K562 (cell line): ENCODE measurements at regions not wholly inside any gene's neighbourhood (a gene's known extent, or its start where the extent isn't known, plus 50 kb on each side); places are given as distances from the start of the nearest gene placed in this dataset.

Source experiments
- ATAC-seq: fragments of 200-7000 bp; cut with Tn5 transposase; 3 replicates; pipeline ENCODE4 v1.9.1; 2020; ENCODE audit warnings: moderate library complexity
- BruUV-seq: library from RNA; stranded (reverse); fragments of 400-500 nt; replicated peaks from 2 replicates; lab custom pipeline; 2021; lab: Mats Ljungman, UMichigan
- CTCF ChIA-PET: fragments of 300-600 bp; formaldehyde crosslinking; extraction: SDS; loops from one replicate; lab custom pipeline; 2021; ENCODE audit warnings: low intra/inter-chr PET ratio; lab: Yijun Ruan, JAX
- POLR2A ChIA-PET: fragments of 300-600, 350-650 bp; sonication (Branson Sonifier 250); formaldehyde crosslinking; extraction: SDS; loops from one replicate; lab custom pipeline; 2021; ENCODE audit warnings: antibody characterized with exemption, inconsistent platforms; lab: Yijun Ruan, JAX
- DNase-seq, 4 experiments: peaks; one replicate each; pipeline versions ENCODE4 v3.0.0 to v3.0.0-alpha.2; 2011 to 2018; ENCODE audit warnings: low spot score in 3 of 4, mixed read lengths in 3 of 4; ENCODE audit errors: extremely low read depth in 1 of 4
- FAIRE-seq: peaks from 2 replicates; lab custom pipeline; 2011; peaks lifted over from hg19 to GRCh38; lab: Jason Lieb, UNC
- H2AFZ ChIP-seq: 2 replicates; pipeline ENCODE4 v1.6.0; 2011; ENCODE audit warnings: low read depth, low read length, control low read depth, inconsistent platforms
- H3K27ac ChIP-seq: fragments of 200-600 bp; 3 replicates; pipeline ENCODE4 v1.8.0; 2011; ENCODE audit warnings: low read depth, mild to moderate bottlenecking, control low read depth, inconsistent platforms, low read length, moderate library complexity, mixed read lengths; ENCODE audit errors: extremely low read depth
- H3K27me3 ChIP-seq, 2 experiments: fragments of 300-600 bp in 1 of 2; 2 replicates in 1 of 2; 3 replicates in 1 of 2; pipeline versions ENCODE4 v1.6.0 to v1.8.0; 2011; ENCODE audit warnings: inconsistent platforms in 2 of 2, low read length in 2 of 2, mild to moderate bottlenecking in 1 of 2, mixed read lengths in 1 of 2, moderate library complexity in 1 of 2; ENCODE audit not compliant: control insufficient read depth in 2 of 2, insufficient read depth in 2 of 2
- H3K36me3 ChIP-seq: fragments of 300-600 bp; 3 replicates; pipeline ENCODE4 v1.8.0; 2011; ENCODE audit warnings: mild to moderate bottlenecking, low read length, inconsistent platforms; ENCODE audit not compliant: control insufficient read depth, insufficient read depth
- H3K4me1 ChIP-seq, 2 experiments: fragments of 200-600 bp in 1 of 2; replicated peaks in 1 of 2; 2 replicates in 1 of 2; 3 replicates in 1 of 2; pipeline versions ENCODE4 v1.5.1 to v1.8.0; 2011; ENCODE audit warnings: inconsistent platforms in 2 of 2, low read length in 2 of 2, mild to moderate bottlenecking in 1 of 2, mixed read lengths in 1 of 2, moderate library complexity in 1 of 2; ENCODE audit not compliant: control insufficient read depth in 2 of 2, insufficient read depth in 2 of 2
- H3K4me2 ChIP-seq: 2 replicates; pipeline ENCODE4 v1.6.1; 2011; ENCODE audit warnings: low read length, control low read depth, inconsistent platforms, mixed read lengths; ENCODE audit not compliant: insufficient read depth
- H3K4me3 ChIP-seq: fragments of 200-600 bp; sonication (generic), shearing (Covaris generic); 2 replicates; pipeline ENCODE4 v1.5.1; 2016; ENCODE audit warnings: control low read depth, inconsistent platforms
- H3K79me2 ChIP-seq: fragments of 200-600 bp; 3 replicates; pipeline ENCODE4 v1.8.0; 2011; ENCODE audit warnings: low read length, inconsistent platforms; ENCODE audit not compliant: control insufficient read depth, insufficient read depth
- H3K9ac ChIP-seq, 2 experiments: 2 replicates each; pipeline versions ENCODE4 v1.6.0 to v1.6.1; 2011; ENCODE audit warnings: low read depth in 2 of 2, low read length in 2 of 2, control low read depth in 1 of 2, inconsistent platforms in 1 of 2, mild to moderate bottlenecking in 1 of 2, mixed read lengths in 1 of 2; ENCODE audit not compliant: insufficient read depth in 1 of 2
- H3K9me1 ChIP-seq: one replicate; pipeline ENCODE4 v1.6.0; 2011; ENCODE audit warnings: inconsistent platforms, mild to moderate bottlenecking, low read length, moderate library complexity; ENCODE audit not compliant: control insufficient read depth, insufficient read depth
- H3K9me3 ChIP-seq: replicated peaks from 2 replicates; pipeline ENCODE4 v1.5.1; 2011; ENCODE audit warnings: low read depth, low read length, inconsistent platforms; ENCODE audit not compliant: control insufficient read depth, insufficient read depth
- H4K20me1 ChIP-seq: replicated peaks from 2 replicates; pipeline ENCODE4 v1.6.1; 2011; ENCODE audit warnings: low read length, inconsistent platforms, mixed read lengths; ENCODE audit not compliant: control insufficient read depth, insufficient read depth
- EP300 ChIP-seq: IDR thresholded peaks from 2 replicates; pipeline ENCODE4 v1.6.1; 2012; ENCODE audit warnings: low read length, improper control_type of control experiment
- JUND ChIP-seq, 2 experiments: IDR thresholded peaks; 2 replicates in 1 of 2; 3 replicates in 1 of 2; pipeline ENCODE4 v1.6.1; 2011; ENCODE audit warnings: borderline replicate concordance in 2 of 2, low read depth in 2 of 2, low read length in 2 of 2, improper control_type of control experiment in 1 of 2, missing biosample characterization in 1 of 2, missing genetic modification characterization in 1 of 2, missing genetic modification reagents in 1 of 2
- KDM4B ChIP-seq, 2 experiments: fragments of 450-650 bp in 1 of 2; sonication (generic) in 1 of 2; IDR thresholded peaks; 2 replicates each; pipeline ENCODE4 v1.6.1; 2016 to 2017; ENCODE audit warnings: borderline replicate concordance in 2 of 2, antibody characterized with exemption in 1 of 2, low read depth in 1 of 2, mild to moderate bottlenecking in 1 of 2
- MECOM ChIP-seq: fragments of 250-450 bp; sonication (Bioruptor Pico); IDR thresholded peaks from 2 replicates; pipeline ENCODE4 v1.8.0; 2022; ENCODE audit warnings: inconsistent platforms
- RFX5 ChIP-seq: IDR thresholded peaks from 2 replicates; pipeline ENCODE4 v1.6.1; 2011; ENCODE audit warnings: low read depth, mild to moderate bottlenecking, improper control_type of control experiment, low read length
- SIX5 ChIP-seq, 2 experiments: IDR thresholded peaks; 2 replicates each; pipeline ENCODE4 v1.6.1; 2011; ENCODE audit warnings: low read length in 2 of 2, borderline replicate concordance in 1 of 2, low read depth in 1 of 2, mild to moderate bottlenecking in 1 of 2, moderate library complexity in 1 of 2; ENCODE audit not compliant: insufficient read depth in 1 of 2
- ZBTB12 ChIP-seq: fragments of 250-450 bp; sonication (Bioruptor Pico); IDR thresholded peaks from 2 replicates; pipeline ENCODE4 v1.4.0; 2020
- ZBTB8A ChIP-seq: fragments of 450-650 bp; IDR thresholded peaks from 2 replicates; pipeline ENCODE4 v1.6.1; 2018; ENCODE audit warnings: mild to moderate bottlenecking, moderate library complexity; ENCODE audit not compliant: partially characterized antibody
- WGBS: fragments of 100-300 bp; shearing (Covaris generic); methylation state at CpG from one replicate; pipeline ENCODE4 v1.1.6; 2016; ENCODE audit warnings: low coverage, mixed read lengths; ENCODE audit not compliant: insufficient coverage; ENCODE audit errors: missing lambda C conversion rate; 5-methylcytosine and 5-hydroxymethylcytosine counted together
- in situ Hi-C: fragments of 300-500 bp; cut with MboI; formaldehyde crosslinking; loops from 4 replicates; pipeline ENCODE4 v1.15.0; 2018; ENCODE audit warnings: inconsistent platforms, mixed read lengths
- intact Hi-C: fragments of 100-400 bp; cut with micrococcal nuclease; formaldehyde crosslinking; loops from 2 replicates; pipeline ENCODE4 v1.14.2; 2022

GRCh38 chr5:40166802-40167201 is 512.9 kb upstream of the PTGER4 start:
- 0% methylated on average over 1 of the region's 1 CpG for WGBS
- no peak overlapping the region for H3K4me2 ChIP-seq
- no peaks in the 10 kb centered on the region for H3K27me3 ChIP-seq
- H3K4me3 ChIP-seq = no peak overlapping the region
- ATAC-seq (no peak), FAIRE-seq (no peak), DNase-seq (no peak)
- no peak overlapping the region for H3K9ac ChIP-seq
- POLR2A ChIA-PET = no interaction called here
- H3K36me3 ChIP-seq = no peaks in the 10 kb centered on the region
- CTCF ChIA-PET = no interaction called here
- H4K20me1 ChIP-seq = no peaks in the 10 kb centered on the region
- intact Hi-C loops (no loop called here), in situ Hi-C loops (no loop called here)
- TF ChIP-seq ZBTB8A (no peak), JUND (IDR thresholded peaks at IDR 0.05; ENCODE audit: borderline replicate concordance, low read depth, low read length) (no peak), JUND (tag; IDR thresholded peaks at IDR 0.05; ENCODE audit: borderline replicate concordance, low read depth, low read length) (no peak), ZBTB12 (CRISPR knock-in tag) (no peak), RFX5 (no peak), KDM4B (IDR thresholded peaks at IDR 0.05; ENCODE audit: borderline replicate concordance in 2 of 2, low read depth in 1 of 2) (no peak), MECOM (no peak), SIX5 (IDR thresholded peaks at IDR 0.05; ENCODE audit: borderline replicate concordance in 1 of 2, insufficient read depth in 1 of 2, low read depth in 1 of 2, low read length in 2 of 2) (no peak), EP300 (no peak)
- H3K9me3 ChIP-seq = 0 out of 2 replicates have a peak, but pooled peaks cover 2% of the 10 kb centered on the region
- H3K9me1 ChIP-seq = no peaks in the 10 kb centered on the region
- no peak overlapping the region for H3K27ac ChIP-seq
- no peaks in the 10 kb centered on the region for H3K4me1 ChIP-seq
- BruUV-seq = no TSS peak
- H2AFZ ChIP-seq = no peak overlapping the region
- no peaks in the 10 kb centered on the region for H3K79me2 ChIP-seq
